ENCODE measurements at regions not wholly inside any gene's neighbourhood (a gene's known extent, or its start where the extent isn't known, plus 50 kb on each side); places are given as distances from the start of the nearest gene placed in this dataset.

- no peak for TF ChIP-seq POLR2A (IDR thresholded peaks at IDR 0.05)
- TF ChIP-seq, protein P1, sequence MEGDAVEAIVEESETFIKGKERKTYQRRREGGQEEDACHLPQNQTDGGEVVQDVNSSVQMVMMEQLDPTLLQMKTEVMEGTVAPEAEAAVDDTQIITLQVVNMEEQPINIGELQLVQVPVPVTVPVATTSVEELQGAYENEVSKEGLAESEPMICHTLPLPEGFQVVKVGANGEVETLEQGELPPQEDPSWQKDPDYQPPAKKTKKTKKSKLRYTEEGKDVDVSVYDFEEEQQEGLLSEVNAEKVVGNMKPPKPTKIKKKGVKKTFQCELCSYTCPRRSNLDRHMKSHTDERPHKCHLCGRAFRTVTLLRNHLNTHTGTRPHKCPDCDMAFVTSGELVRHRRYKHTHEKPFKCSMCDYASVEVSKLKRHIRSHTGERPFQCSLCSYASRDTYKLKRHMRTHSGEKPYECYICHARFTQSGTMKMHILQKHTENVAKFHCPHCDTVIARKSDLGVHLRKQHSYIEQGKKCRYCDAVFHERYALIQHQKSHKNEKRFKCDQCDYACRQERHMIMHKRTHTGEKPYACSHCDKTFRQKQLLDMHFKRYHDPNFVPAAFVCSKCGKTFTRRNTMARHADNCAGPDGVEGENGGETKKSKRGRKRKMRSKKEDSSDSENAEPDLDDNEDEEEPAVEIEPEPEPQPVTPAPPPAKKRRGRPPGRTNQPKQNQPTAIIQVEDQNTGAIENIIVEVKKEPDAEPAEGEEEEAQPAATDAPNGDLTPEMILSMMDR (IDR thresholded peaks at IDR 0.05): no peak
Observed at GRCh38 chr2:118493213-118493612, 354.2 kb downstream of the EN1 start.

Measured in adrenal gland (tissue), 5 donors.